WERI-Rb-1 (cell line): ENCODE measurements at regions not wholly inside any gene's neighbourhood (a gene's known extent, or its start where the extent isn't known, plus 50 kb on each side); places are given as distances from the start of the nearest gene placed in this dataset.

ENCODE experiments used
- DNase-seq: peaks from one replicate; pipeline ENCODE4 v3.0.0-alpha.2; 2020
- H3K27ac ChIP-seq: fragments of 250-450 bp; sonication (Bioruptor Pico); 2 replicates; pipeline ENCODE4 v1.5.1; 2020; ENCODE audit warnings: mild to moderate bottlenecking, moderate library complexity
- H3K27me3 ChIP-seq: fragments of 250-450 bp; sonication (Bioruptor Pico); 2 replicates; pipeline ENCODE4 v1.5.1; 2021; ENCODE audit warnings: mild to moderate bottlenecking, low read depth, moderate library complexity; ENCODE audit not compliant: insufficient read depth, severe bottlenecking
- H3K36me3 ChIP-seq: fragments of 250-450 bp; sonication (Bioruptor Pico); 2 replicates; pipeline ENCODE4 v1.5.1; 2020; ENCODE audit warnings: mild to moderate bottlenecking, moderate library complexity
- H3K4me3 ChIP-seq: 2 replicates; pipeline ENCODE4 v1.5.1; 2011; ENCODE audit warnings: low read depth, mild to moderate bottlenecking, control low read depth, low read length
- H3K9me3 ChIP-seq: fragments of 250-450 bp; sonication (Bioruptor Pico); 2 replicates; pipeline ENCODE4 v1.5.1; 2021; ENCODE audit warnings: mild to moderate bottlenecking, moderate library complexity; ENCODE audit not compliant: severe bottlenecking
- TF ChIP-seq, protein P1 (sequence below): IDR thresholded peaks from 2 replicates; pipeline ENCODE4 v1.5.1; 2011; ENCODE audit warnings: low read depth, mild to moderate bottlenecking, control low read depth, inconsistent platforms, low read length

- H3K36me3 ChIP-seq, result no peaks in the 10 kb centered on the region
- H3K4me3 ChIP-seq, result no peak overlapping the region
- no peak for DNase-seq
- TF ChIP-seq, protein P1, sequence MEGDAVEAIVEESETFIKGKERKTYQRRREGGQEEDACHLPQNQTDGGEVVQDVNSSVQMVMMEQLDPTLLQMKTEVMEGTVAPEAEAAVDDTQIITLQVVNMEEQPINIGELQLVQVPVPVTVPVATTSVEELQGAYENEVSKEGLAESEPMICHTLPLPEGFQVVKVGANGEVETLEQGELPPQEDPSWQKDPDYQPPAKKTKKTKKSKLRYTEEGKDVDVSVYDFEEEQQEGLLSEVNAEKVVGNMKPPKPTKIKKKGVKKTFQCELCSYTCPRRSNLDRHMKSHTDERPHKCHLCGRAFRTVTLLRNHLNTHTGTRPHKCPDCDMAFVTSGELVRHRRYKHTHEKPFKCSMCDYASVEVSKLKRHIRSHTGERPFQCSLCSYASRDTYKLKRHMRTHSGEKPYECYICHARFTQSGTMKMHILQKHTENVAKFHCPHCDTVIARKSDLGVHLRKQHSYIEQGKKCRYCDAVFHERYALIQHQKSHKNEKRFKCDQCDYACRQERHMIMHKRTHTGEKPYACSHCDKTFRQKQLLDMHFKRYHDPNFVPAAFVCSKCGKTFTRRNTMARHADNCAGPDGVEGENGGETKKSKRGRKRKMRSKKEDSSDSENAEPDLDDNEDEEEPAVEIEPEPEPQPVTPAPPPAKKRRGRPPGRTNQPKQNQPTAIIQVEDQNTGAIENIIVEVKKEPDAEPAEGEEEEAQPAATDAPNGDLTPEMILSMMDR, result no peak
- H3K27ac ChIP-seq, result no peak overlapping the region
- no peaks in the 10 kb centered on the region for H3K9me3 ChIP-seq
- H3K27me3 ChIP-seq, result no peaks in the 10 kb centered on the region
These were observed 124.0 kb upstream of the CSF3R start for GRCh38 chr1:36606641-36607262.

- peak; percentile 37 for DNase-seq
- no peaks in the 10 kb centered on the region for H3K9me3 ChIP-seq
- no peaks in the 10 kb centered on the region for H3K27me3 ChIP-seq
- H3K36me3 ChIP-seq, result no peaks in the 10 kb centered on the region
- TF ChIP-seq, protein P1, result no peak
- no peak overlapping the region for H3K4me3 ChIP-seq
- H3K27ac ChIP-seq, result no peak overlapping the region
These were observed 123.4 kb upstream of the CSF3R start for GRCh38 chr1:36605942-36606640.

DNA sequence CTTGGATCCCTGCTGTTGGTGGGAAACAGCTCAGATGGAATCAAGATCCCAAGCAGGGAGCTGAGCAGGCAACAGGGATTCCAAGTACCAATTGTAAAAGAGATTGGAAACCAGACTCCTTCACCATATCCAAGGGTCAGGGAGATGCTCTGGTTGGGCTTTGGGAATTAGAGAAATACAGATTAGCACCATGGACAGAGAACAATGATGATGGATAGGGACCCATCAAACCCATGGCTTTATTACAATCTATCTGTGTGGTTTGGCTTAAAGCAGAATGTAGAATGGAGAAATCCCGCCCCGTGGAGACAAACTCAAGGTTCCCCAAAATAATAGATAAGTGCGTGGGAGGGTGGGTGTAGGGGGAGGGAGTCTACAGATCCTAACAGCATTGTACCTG, 120.7 kb upstream of the CSF3R start:
- no peaks in the 10 kb centered on the region for H3K36me3 ChIP-seq
- TF ChIP-seq, protein P1, result no peak
- DNase-seq, result no peak
- H3K4me3 ChIP-seq, result no peak overlapping the region
- H3K9me3 ChIP-seq, result no peaks in the 10 kb centered on the region
- no peaks in the 10 kb centered on the region for H3K27me3 ChIP-seq
- H3K27ac ChIP-seq, result no peak overlapping the region

DNA sequence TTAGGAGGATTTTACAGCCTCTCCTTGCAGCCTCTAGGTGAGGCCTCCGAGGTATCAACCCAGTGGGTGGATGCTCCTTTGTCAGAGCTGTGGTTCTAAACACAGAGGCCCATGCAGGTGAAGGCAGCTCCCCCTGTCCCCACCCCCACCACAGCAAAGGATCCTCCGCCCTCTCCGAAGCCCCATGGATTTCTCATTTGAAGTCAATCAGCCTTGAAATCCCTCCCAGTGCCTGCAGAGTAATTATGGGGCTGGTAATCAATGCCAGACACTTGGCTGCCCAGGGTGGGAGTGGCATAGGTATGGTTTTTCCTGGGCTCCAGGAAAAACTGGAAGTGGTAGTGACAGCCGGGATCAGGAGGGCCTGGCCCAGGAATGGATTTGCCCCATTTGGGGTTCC, 119.5 kb upstream of the CSF3R start:
- TF ChIP-seq, protein P1, result no peak
- H3K27me3 ChIP-seq, result no peaks in the 10 kb centered on the region
- no peak for DNase-seq
- no peak overlapping the region for H3K4me3 ChIP-seq
- H3K9me3 ChIP-seq, result no peaks in the 10 kb centered on the region
- H3K36me3 ChIP-seq, result no peaks in the 10 kb centered on the region
- H3K27ac ChIP-seq, result no peak overlapping the region

DNA sequence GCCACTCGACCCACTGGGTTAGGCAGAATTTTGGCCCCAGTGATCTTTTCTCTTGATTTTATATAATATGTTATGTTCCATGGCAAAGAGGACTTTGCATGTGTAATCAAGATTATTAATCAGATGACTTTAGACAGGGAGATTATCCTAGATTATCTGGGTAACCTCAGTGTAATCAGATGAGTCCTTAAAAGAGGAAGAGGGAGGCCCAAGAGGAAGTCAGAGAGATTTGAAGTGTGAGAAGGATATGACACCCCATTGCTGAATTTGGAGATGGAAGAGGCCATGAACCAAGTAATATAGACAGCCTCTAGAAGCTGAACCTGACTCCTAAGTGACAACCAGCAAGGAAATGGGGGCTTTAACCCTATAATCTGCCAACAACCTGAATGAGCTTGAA, 117.1 kb upstream of the CSF3R start:
- Histone ChIP-seq H3K36me3 (no peaks in the 10 kb centered on the region), H3K9me3 (no peaks in the 10 kb centered on the region), H3K27ac (no peak overlapping the region), H3K27me3 (no peaks in the 10 kb centered on the region), H3K4me3 (no peak overlapping the region)
- no peak for DNase-seq
- TF ChIP-seq, protein P1, result no peak
